Prostate gland (tissue), 2 donors: ENCODE measurements at regions not wholly inside any gene's neighbourhood (a gene's known extent, or its start where the extent isn't known, plus 50 kb on each side); places are given as distances from the start of the nearest gene placed in this dataset.
A peak's percentile ranks its signal among the peaks of the same experiment; 100 is the strongest.

Experiments
- DNase-seq: peaks from one replicate; pipeline ENCODE4 v3.0.0-alpha.2; 2019; ENCODE audit warnings: low spot score
- H3K27ac ChIP-seq, 2 donors: fragments of 200-600 bp; sonication (generic); 2 replicates each; pipeline ENCODE4 v1.5.1; 2017 to 2019
- H3K27me3 ChIP-seq: fragments of 200-600 bp; sonication (generic); replicated peaks from 2 replicates; pipeline ENCODE4 v1.5.1; 2019; ENCODE audit not compliant: insufficient read depth
- H3K36me3 ChIP-seq, 2 donors: fragments of 200-600 bp; sonication (generic); 1 replicate in 1 of 2; 2 replicates in 1 of 2; pipeline versions ENCODE4 v1.5.1 to v1.8.1; 2017 to 2019
- H3K4me1 ChIP-seq: fragments of 200-600 bp; sonication (generic); replicated peaks from 2 replicates; pipeline ENCODE4 v1.5.1; 2019
- H3K4me3 ChIP-seq, 2 donors: fragments of 200-600 bp; sonication (generic); 2 replicates each; pipeline ENCODE4 v1.5.1; 2017 to 2019
- H3K9me3 ChIP-seq: fragments of 200-600 bp; sonication (generic); 2 replicates; pipeline ENCODE4 v1.5.1; 2017
- POLR2A ChIP-seq: fragments of 450-650 bp; IDR thresholded peaks from one replicate; pipeline ENCODE4 v1.6.1; 2016; ENCODE audit warnings: antibody characterized with exemption, mild to moderate bottlenecking
- POLR2AphosphoS5 ChIP-seq: sonication (generic); formaldehyde crosslinking; IDR thresholded peaks from one replicate; pipeline ENCODE4 v1.6.1; 2017; ENCODE audit warnings: antibody characterized with exemption
- WGBS: methylation state at CpG from one replicate; pipeline ENCODE4 v1.1.5; 2018; 5-methylcytosine and 5-hydroxymethylcytosine counted together
- intact Hi-C: fragments of 100-400 bp; cut with DNase I; formaldehyde crosslinking; loops from one replicate; pipeline ENCODE4 v1.14.2; 2022
- TF ChIP-seq, protein P1 (sequence below), 4 experiments: fragments of 200-600 bp in 2 of 4; fragments of 450-650 bp in 2 of 4; sonication (generic) in 2 of 4; IDR thresholded peaks; 1 replicate in 3 of 4; 2 replicates in 1 of 4; pipeline ENCODE4 v1.5.1; 2016 to 2019; ENCODE audit warnings: antibody characterized with exemption in 4 of 4, mild to moderate bottlenecking in 2 of 4, moderate library complexity in 2 of 4

DNA sequence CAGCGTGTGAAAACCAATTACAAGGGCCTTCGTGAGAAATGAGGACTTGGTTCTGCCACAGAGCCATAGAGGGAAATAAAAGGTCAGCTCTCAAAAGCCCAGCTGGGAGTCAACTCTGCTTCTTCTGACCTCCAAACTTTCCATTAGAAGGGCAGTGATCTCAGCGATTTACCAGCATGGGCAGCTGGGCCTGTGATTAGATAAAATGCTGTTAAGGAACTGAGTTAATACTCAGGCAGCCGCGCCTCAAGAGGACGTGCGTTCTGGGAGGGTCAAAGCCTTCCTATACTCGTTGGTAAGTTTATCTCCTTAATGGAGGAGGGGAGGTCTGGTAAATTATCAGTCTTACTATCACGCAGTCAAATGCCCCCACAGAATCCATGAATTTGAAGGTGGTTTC, 480.2 kb upstream of the ERCC4 start:
- H3K4me1 ChIP-seq: no peaks in the 10 kb centered on the region
- H3K27ac ChIP-seq: no peak overlapping the region
- no peak for TF ChIP-seq POLR2A
- TF ChIP-seq, protein P1, sequence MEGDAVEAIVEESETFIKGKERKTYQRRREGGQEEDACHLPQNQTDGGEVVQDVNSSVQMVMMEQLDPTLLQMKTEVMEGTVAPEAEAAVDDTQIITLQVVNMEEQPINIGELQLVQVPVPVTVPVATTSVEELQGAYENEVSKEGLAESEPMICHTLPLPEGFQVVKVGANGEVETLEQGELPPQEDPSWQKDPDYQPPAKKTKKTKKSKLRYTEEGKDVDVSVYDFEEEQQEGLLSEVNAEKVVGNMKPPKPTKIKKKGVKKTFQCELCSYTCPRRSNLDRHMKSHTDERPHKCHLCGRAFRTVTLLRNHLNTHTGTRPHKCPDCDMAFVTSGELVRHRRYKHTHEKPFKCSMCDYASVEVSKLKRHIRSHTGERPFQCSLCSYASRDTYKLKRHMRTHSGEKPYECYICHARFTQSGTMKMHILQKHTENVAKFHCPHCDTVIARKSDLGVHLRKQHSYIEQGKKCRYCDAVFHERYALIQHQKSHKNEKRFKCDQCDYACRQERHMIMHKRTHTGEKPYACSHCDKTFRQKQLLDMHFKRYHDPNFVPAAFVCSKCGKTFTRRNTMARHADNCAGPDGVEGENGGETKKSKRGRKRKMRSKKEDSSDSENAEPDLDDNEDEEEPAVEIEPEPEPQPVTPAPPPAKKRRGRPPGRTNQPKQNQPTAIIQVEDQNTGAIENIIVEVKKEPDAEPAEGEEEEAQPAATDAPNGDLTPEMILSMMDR (IDR thresholded peaks at IDR 0.05): no peak
- no peak for TF ChIP-seq POLR2AphosphoS5
- H3K9me3 ChIP-seq: no peaks in the 10 kb centered on the region
- DNase-seq: no peak
- H3K36me3 ChIP-seq: no peaks in the 10 kb centered on the region
- no peak overlapping the region for H3K4me3 ChIP-seq
- H3K27me3 ChIP-seq: no peaks in the 10 kb centered on the region
- intact Hi-C loops: no loop called here
- 77% methylated on average over 9 of the region's 9 CpGs for WGBS

DNA sequence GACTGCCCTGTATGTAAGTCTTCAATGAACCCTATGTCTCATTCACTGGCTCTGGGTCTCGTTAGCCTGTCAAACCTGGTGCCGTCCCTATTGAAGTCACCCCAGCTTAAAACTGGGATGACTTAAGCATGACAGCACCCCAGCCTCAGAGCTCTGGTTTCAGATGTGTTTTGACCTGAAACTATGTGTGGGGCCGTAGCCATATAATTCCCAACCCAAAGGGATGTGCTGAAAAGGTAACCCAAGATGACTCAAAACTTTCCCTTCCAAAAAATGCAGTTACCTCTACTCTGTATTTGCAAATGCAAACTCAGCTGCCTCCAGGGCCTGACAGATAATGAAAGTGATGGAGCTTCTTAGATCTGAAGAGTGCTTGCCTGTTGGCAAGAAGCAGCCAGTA, 478.3 kb upstream of the ERCC4 start:
- intact Hi-C loops: no loop called here
- no peak overlapping the region for H3K4me3 ChIP-seq
- H3K27ac ChIP-seq: no peak overlapping the region
- DNase-seq: no peak
- TF ChIP-seq POLR2AphosphoS5: no peak
- TF ChIP-seq POLR2A: no peak
- TF ChIP-seq, protein P1 (IDR thresholded peaks at IDR 0.05): no peak
- H3K36me3 ChIP-seq: no peaks in the 10 kb centered on the region
- no peaks in the 10 kb centered on the region for H3K9me3 ChIP-seq
- WGBS: 76% methylated on average over 3 of the region's 3 CpGs
- no peaks in the 10 kb centered on the region for H3K27me3 ChIP-seq
- H3K4me1 ChIP-seq: no peaks in the 10 kb centered on the region

DNA sequence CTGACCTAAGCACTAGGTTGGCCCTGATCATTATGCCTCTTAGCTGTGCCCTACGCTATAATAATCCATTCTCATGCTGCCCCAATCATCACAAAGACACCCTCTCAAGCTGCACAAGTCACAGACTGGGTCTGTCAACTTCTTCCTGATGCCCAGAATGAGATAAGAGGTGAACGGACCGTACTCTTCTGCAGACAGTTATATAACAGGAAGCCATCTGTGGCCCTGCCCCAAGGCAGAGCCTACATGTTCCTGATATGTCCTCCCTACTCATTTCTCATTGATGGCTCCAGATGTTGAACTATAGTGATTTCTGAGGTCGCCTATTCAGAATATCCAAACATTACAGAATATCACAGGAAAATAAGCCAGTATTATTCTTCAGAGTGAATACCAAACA, 471.6 kb upstream of the ERCC4 start:
- 27% methylated on average over 4 of the region's 4 CpGs for WGBS
- DNase-seq: no peak
- no peak overlapping the region for H3K27ac ChIP-seq
- TF ChIP-seq POLR2AphosphoS5: no peak
- no peak for TF ChIP-seq POLR2A
- TF ChIP-seq, protein P1 (IDR thresholded peaks at IDR 0.05): no peak
- no peaks in the 10 kb centered on the region for H3K4me1 ChIP-seq
- H3K9me3 ChIP-seq: no peaks in the 10 kb centered on the region
- H3K4me3 ChIP-seq: no peak overlapping the region
- H3K27me3 ChIP-seq: no peaks in the 10 kb centered on the region
- intact Hi-C loops: no loop called here
- H3K36me3 ChIP-seq: no peaks in the 10 kb centered on the region

DNA sequence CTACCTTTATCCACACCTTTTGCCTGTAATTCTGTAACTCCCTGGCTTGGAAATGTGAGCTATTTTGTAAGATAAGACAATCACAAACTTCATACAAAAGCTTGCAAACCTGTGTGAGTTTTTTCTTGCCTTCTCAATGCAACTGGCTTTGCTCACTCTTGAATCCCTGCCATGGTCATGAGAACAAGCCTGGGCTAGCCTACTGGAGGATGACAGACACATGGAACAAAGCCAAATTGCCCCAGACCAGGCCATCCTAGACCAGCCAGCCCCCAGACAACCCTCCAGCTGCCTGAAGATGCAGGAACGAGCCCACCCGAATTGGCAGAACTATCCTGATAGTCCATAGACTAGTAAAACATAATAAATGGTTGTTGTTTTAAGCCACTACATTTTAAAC, 466.6 kb upstream of the ERCC4 start:
- no peaks in the 10 kb centered on the region for H3K27me3 ChIP-seq
- no peaks in the 10 kb centered on the region for H3K9me3 ChIP-seq
- no peak overlapping the region for H3K27ac ChIP-seq
- H3K36me3 ChIP-seq: no peaks in the 10 kb centered on the region
- no peak overlapping the region for H3K4me3 ChIP-seq
- no peaks in the 10 kb centered on the region for H3K4me1 ChIP-seq
- no peak for TF ChIP-seq POLR2AphosphoS5
- TF ChIP-seq, protein P1 (IDR thresholded peaks at IDR 0.05): no peak
- TF ChIP-seq POLR2A: no peak
- 29% methylated on average over 2 of the region's 2 CpGs for WGBS
- intact Hi-C loops: no loop called here
- DNase-seq: no peak

DNA sequence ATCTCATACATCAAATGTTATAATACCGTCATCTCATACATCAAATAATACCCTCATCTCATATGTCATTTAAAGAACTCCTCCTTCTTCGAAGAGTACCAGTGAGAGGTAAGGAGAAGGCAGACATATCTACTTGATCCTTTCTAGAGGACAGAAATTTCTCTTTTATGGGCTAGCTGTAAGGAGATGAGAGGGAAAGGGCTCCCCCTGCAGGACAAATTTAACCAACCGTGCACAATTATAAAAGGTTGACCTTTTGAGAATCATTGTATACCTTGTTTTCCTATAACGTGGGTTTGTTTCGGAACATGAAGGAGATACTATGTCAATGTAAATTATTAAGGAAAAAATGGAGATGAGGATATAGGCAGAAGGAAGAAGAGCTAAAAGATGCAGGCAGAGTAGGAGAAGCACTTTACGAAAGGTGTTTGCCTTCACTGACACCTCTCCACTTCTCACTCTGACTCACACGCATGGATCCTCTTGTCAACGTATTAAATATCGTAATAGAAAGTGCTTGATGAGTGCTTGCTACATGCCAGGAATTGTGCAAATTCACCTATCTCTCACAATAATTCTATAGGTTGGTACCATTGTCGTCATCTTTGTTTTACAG, 465.9 kb upstream of the ERCC4 start:
- 70% methylated on average over 10 of the region's 10 CpGs for WGBS
- peak; percentile 7 for DNase-seq

More for the DNA sequence above, 465.9 kb upstream of the ERCC4 start:
- Histone ChIP-seq H3K4me1 (no peaks in the 10 kb centered on the region), H3K27me3 (no peaks in the 10 kb centered on the region), H3K4me3 (no peak overlapping the region), H3K36me3 (no peaks in the 10 kb centered on the region), H3K9me3 (no peaks in the 10 kb centered on the region), H3K27ac (no peak overlapping the region)
- TF ChIP-seq, protein P1 (IDR thresholded peaks at IDR 0.05): peak in 3 of 4 experiments; percentile 30 to 56 (median 34)
- TF ChIP-seq POLR2A: no peak
- intact Hi-C loops: no loop called here
